NCI-H2227 (cell line): ENCODE measurements at regions not wholly inside any gene's neighbourhood (a gene's known extent, or its start where the extent isn't known, plus 50 kb on each side); places are given as distances from the start of the nearest gene placed in this dataset.

Source experiments
- DNase-seq: peaks from one replicate; lab custom pipeline; 2025; ENCODE audit not compliant: unreplicated experiment; lab: John Stamatoyannopoulos, UW

GRCh38 chr22:25508761-25509321 is 55.6 kb upstream of the GRK3 start:
- no peak for DNase-seq

DNA sequence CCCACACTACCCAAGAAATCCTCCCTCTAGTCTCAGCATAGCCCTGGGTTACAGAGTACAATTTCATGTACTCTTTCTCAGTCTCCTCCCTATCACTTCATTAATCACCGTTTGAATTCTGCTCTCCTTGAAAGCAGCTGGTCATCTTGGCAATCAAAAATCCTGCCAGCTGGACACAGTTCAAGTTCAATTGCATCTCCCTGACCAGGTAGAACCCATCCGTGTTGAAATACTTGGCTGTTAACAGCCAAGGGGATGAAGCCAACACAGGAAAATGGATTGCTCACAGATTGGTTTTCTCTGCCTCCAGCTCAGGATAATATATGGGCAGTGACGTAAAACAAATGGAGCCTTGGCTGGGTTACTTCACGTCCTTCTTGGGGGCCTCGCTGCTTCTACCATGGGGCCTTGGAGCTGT is 55.1 kb upstream of the GRK3 start:
- DNase-seq = no peak

DNA sequence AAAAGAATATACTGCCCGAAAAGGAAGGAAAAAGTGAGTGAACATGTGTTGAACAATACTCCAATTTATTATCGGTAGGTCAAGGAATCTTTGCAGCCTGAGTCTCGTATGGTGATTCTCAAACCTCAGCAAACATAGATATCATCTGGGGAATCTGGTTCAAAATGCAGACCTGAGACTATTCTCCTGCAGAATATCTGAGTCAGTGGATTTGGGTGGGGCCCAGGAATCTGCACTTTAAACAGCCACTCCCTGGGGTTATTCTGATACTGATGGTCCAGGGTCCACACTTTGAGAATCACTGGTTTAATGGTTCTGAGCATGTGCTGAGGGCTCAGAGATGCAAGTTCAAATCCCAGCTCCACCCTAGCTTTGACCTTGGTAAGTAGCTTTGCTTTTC is 53.6 kb upstream of the GRK3 start:
- DNase-seq = no peak

GRCh38 chr22:25511725-25512124 is 52.8 kb upstream of the GRK3 start:
- no peak for DNase-seq

DNA sequence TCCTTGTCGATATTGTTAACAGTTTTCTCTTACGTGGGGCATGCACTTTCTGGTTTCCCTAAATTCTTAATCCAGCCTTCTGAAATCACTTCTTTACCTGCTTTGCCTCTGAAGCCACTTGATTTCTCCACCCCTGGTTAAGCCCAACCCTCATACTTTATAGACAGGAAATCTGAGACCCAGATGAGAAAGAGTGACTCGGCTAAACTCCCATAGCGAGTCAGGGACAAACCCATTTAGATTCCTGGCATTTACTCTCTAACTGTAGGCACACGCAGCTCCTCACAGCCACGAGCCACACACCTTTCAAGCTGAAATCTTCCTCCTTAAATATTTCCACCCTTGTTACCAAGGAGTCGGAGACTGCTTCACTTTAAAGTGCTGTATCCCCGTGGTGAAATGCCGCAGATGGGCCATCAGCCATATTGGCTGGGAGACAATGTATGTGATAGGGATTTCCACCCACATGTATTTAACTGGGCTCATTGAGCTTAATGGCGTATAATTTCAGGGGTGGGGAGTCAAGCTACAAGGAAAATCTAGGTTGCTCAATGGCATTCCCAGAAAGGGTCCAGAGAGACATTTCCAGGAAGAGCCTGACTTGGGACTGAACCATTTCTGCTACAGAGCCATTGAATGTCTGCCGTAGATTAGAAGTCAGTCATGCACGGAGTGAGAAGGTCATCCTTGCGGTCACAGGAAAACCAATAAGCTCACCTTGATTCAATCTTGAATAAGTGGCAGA is 49.9 kb upstream of the GRK3 start:
- DNase-seq = peak; percentile 50
